ENCODE measurements at regions not wholly inside any gene's neighbourhood (a gene's known extent, or its start where the extent isn't known, plus 50 kb on each side); places are given as distances from the start of the nearest gene placed in this dataset.

DNA sequence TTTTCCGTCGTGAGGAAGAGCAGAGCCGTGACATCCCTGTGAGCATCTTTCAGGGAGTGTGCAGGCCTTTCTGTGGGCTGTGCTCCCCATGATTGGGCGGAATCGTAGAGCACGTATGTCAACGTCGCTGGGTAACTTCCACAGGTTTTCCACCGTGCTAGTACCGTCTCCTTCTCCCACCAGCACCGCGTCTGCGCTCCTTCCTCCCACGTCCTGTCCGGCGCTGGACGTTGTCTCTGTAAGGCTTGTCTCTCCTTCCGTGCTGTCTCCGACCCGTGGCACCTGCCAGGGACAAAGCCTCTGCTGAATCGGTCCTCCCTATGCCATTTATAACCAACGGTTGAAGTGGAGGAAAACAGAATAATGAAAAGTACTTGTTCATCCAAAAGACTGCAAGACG is 386.7 kb downstream of the BRD1 start:
- Histone ChIP-seq H3K27ac (no peak overlapping the region), H3K27me3 (peaks cover 0 to 5% (median 0%) of the 10 kb centered on the region in 4 donors), H3K9me3 (no peaks in the 10 kb centered on the region), H3K4me3 (no peak overlapping the region), H3K4me1 (no peaks in the 10 kb centered on the region), H3K36me3 (no peaks in the 10 kb centered on the region)
- WGBS, 2 donors, result 81 to 86% methylated on average over 11 to 22 of the region's 23 CpGs
- intact Hi-C loops (cut with DNase I), result no loop called here
- no peak for TF ChIP-seq POLR2A (IDR thresholded peaks at IDR 0.05)
- TF ChIP-seq, protein P1, sequence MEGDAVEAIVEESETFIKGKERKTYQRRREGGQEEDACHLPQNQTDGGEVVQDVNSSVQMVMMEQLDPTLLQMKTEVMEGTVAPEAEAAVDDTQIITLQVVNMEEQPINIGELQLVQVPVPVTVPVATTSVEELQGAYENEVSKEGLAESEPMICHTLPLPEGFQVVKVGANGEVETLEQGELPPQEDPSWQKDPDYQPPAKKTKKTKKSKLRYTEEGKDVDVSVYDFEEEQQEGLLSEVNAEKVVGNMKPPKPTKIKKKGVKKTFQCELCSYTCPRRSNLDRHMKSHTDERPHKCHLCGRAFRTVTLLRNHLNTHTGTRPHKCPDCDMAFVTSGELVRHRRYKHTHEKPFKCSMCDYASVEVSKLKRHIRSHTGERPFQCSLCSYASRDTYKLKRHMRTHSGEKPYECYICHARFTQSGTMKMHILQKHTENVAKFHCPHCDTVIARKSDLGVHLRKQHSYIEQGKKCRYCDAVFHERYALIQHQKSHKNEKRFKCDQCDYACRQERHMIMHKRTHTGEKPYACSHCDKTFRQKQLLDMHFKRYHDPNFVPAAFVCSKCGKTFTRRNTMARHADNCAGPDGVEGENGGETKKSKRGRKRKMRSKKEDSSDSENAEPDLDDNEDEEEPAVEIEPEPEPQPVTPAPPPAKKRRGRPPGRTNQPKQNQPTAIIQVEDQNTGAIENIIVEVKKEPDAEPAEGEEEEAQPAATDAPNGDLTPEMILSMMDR (IDR thresholded peaks at IDR 0.05), result no peak
- DNase-seq, result no peak

DNA sequence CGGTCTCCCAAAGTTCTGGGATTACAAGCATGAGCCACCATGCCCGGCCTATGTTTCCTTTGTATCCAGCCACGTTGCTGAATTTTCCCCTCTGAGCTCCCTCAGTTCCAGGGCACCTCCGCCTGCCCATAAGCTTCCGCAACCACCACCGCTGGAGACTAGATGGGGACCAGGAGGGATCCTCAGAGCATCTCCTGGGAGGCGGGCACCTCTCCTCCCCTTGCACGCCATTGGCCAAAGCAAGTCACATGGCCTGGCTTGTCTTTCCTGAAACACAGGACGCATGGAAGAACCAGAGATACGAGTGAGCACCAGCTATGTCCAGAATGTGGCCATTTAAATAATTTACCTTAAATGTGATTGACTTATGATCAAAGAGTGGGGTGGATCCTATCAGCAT is 388.3 kb downstream of the BRD1 start:
- intact Hi-C loops (cut with DNase I), result no loop called here
- H3K4me3 ChIP-seq, result no peak overlapping the region
- 73 to 100% methylated on average over 1 to 3 of the region's 10 CpGs for WGBS, 2 donors
- H3K27ac ChIP-seq, result no peak overlapping the region
- DNase-seq, result no peak
- peaks cover 0 to under 1% (median 0%) of the 10 kb centered on the region in 3 donors for H3K9me3 ChIP-seq
- H3K36me3 ChIP-seq, result no peaks in the 10 kb centered on the region
- peaks cover 0 to 7% (median 0%) of the 10 kb centered on the region in 4 donors for H3K27me3 ChIP-seq
- no peak for TF ChIP-seq POLR2A (IDR thresholded peaks at IDR 0.05)
- TF ChIP-seq, protein P1 (IDR thresholded peaks at IDR 0.05), result no peak
- no peaks in the 10 kb centered on the region for H3K4me1 ChIP-seq

DNA sequence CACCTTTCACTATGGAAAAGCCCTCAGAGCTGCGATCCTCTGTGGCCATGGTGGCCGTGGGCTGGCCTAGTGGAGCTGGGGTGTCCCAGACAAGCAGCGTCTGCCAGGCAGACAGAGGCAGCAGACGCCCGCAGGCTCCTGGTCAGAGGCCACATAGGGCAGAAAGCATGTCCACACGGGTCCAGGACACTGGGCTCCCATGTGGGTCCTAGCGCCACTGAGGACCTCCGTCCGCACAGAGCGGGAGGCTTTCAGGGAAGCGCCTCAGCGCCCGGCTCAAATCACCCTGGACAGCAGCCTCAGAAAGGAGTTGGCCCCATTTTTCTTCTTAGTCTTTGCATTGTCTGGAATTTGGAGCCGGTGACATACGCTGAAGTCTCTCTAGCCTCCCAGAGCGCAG is 389.7 kb downstream of the BRD1 start:
- H3K27me3 ChIP-seq, result peaks cover 0 to 16% (median 0%) of the 10 kb centered on the region in 4 donors
- DNase-seq, result no peak
- H3K36me3 ChIP-seq, result no peaks in the 10 kb centered on the region
- no peak overlapping the region for H3K4me3 ChIP-seq
- no peaks in the 10 kb centered on the region for H3K4me1 ChIP-seq
- 82 to 86% methylated on average over 3 to 8 of the region's 16 CpGs for WGBS, 2 donors
- TF ChIP-seq POLR2A (IDR thresholded peaks at IDR 0.05), result no peak
- TF ChIP-seq, protein P1 (IDR thresholded peaks at IDR 0.05), result no peak
- peaks cover 0 to 3% (median 0%) of the 10 kb centered on the region in 3 donors for H3K9me3 ChIP-seq
- intact Hi-C loops (cut with DNase I), result no loop called here
- H3K27ac ChIP-seq, result no peak overlapping the region

DNA sequence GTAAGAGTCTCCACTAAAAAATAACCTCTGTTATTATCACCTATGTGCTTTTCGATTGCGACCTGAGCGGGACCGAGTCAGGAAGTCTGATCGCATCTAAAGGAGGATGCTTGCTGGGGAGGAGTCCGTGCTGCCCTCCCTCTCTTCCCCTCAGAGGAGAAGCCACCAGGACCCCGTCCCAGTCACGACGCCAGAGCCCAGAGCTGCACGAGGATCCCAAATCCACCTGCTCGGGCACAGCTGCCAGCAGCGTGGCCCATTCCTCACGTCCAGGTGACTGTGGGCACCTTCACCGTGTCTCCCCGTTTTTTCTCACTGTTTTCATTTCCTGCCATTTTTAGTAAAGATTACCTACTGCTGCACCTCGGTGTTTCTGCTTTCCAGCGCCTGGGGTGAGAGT is 390.3 kb downstream of the BRD1 start:
- DNase-seq, result no peak
- Histone ChIP-seq H3K4me1 (no peaks in the 10 kb centered on the region), H3K27me3 (peaks cover 0 to 22% (median 0%) of the 10 kb centered on the region in 4 donors), H3K27ac (no peak overlapping the region), H3K36me3 (no peaks in the 10 kb centered on the region), H3K4me3 (no peak overlapping the region), H3K9me3 (peaks cover 0 to 3% (median 0%) of the 10 kb centered on the region in 3 donors)
- no peak for TF ChIP-seq POLR2A (IDR thresholded peaks at IDR 0.05)
- TF ChIP-seq, protein P1 (IDR thresholded peaks at IDR 0.05), result no peak
- 80 to 81% methylated on average over 16 of the region's 17 CpGs for WGBS, 2 donors
- intact Hi-C loops (cut with DNase I), result no loop called here

DNA sequence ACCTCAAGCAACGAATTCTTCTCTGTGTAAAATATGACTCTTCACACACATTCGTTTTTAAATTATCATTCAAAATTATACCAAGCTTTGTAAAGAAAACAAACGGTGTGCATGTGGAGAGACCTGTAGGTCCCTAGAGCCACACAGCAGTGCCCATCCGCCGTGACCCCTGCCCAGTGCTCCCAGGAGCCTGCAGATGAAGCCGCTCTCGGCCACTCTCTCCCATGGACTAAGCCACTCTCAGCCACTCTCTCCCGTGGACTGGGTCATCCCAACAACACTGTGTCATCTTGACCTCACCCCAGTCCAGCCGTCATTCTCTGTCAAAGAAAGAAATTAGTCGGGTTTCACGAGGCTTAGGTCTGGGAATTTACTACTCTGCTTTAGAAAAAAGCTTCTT is 391.6 kb downstream of the BRD1 start:
- Histone ChIP-seq H3K36me3 (no peaks in the 10 kb centered on the region), H3K9me3 (peaks cover 0 to 3% (median 0%) of the 10 kb centered on the region in 3 donors), H3K4me1 (no peaks in the 10 kb centered on the region), H3K4me3 (no peak overlapping the region), H3K27me3 (peaks cover 0 to 26% (median 0%) of the 10 kb centered on the region in 4 donors), H3K27ac (no peak overlapping the region)
- no peak for DNase-seq
- TF ChIP-seq POLR2A (IDR thresholded peaks at IDR 0.05), result no peak
- intact Hi-C loops (cut with DNase I), result no loop called here
- WGBS, 2 donors, result 64 to 76% methylated on average over 11 of the region's 11 CpGs

DNA sequence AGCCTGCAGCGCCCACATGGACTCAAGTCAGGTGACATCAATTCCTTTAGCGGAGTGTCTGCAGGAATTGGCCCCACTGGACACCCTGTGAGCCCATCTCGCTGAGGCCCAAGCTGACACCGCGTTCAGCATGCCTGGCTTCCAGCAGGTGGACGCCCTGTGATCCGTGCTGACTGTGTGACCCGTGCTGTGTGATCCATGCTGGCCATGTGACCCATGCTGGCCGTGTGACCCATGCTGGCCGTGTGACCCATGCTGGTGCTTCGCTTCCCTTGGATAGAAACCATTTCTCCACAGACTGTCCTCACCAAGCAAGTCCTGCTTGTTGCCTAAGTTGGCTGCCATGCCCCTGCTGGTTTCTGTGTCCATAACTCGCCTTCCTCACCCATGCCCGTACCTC is 392.1 kb downstream of the BRD1 start:
- Histone ChIP-seq H3K4me3 (no peak overlapping the region), H3K27me3 (peaks cover 0 to 26% (median 0%) of the 10 kb centered on the region in 4 donors), H3K27ac (no peak overlapping the region), H3K9me3 (peaks cover 0 to 3% (median 0%) of the 10 kb centered on the region in 3 donors), H3K36me3 (no peaks in the 10 kb centered on the region), H3K4me1 (no peaks in the 10 kb centered on the region)
- TF ChIP-seq, protein P1 (IDR thresholded peaks at IDR 0.05), result no peak
- no peak for TF ChIP-seq POLR2A (IDR thresholded peaks at IDR 0.05)
- intact Hi-C loops (cut with DNase I), result no loop called here
- no peak for DNase-seq
- 68 to 81% methylated on average over 5 to 11 of the region's 13 CpGs for WGBS, 2 donors

Data from esophagus squamous epithelium (tissue), 5 donors.